Left ventricle myocardium inferior (tissue), 1 donor: ENCODE measurements at regions not wholly inside any gene's neighbourhood (a gene's known extent, or its start where the extent isn't known, plus 50 kb on each side); places are given as distances from the start of the nearest gene placed in this dataset.
"Not testable (repeated sequence)": the region's sequence is repeated elsewhere in the genome, so short reads cannot be mapped to it uniquely, and the experiment has no call there.

Experiments
- DNase-seq: peaks from one replicate; pipeline ENCODE4 v3.0.0-alpha.2; 2020
- H3K27ac ChIP-seq: fragments of 200-600 bp; replicated peaks from 2 replicates; pipeline ENCODE4 v1.8.0; 2021
- H3K27me3 ChIP-seq: fragments of 200-600 bp; 2 replicates; pipeline ENCODE4 v1.8.0; 2021; ENCODE audit warnings: low read depth
- H3K36me3 ChIP-seq: fragments of 200-600 bp; 2 replicates; pipeline ENCODE4 v1.8.0; 2021
- H3K4me1 ChIP-seq: fragments of 200-600 bp; 2 replicates; pipeline ENCODE4 v1.8.0; 2021
- H3K4me3 ChIP-seq: fragments of 200-600 bp; 2 replicates; pipeline ENCODE4 v1.8.0; 2021; ENCODE audit warnings: mild to moderate bottlenecking, moderate library complexity
- H3K9me3 ChIP-seq: fragments of 200-600 bp; replicated peaks from 2 replicates; pipeline ENCODE4 v1.8.0; 2021
- intact Hi-C: fragments of 100-400 bp; cut with micrococcal nuclease; formaldehyde crosslinking; loops from one replicate; pipeline ENCODE4 v1.11.0; 2022
- TF ChIP-seq, protein P1 (sequence below): fragments of 200-600 bp; IDR thresholded peaks from 2 replicates; pipeline ENCODE4 v1.8.0; 2021; ENCODE audit warnings: antibody characterized with exemption, mild to moderate bottlenecking, borderline replicate concordance
- donor health status: DM: no; HTN: yes; CAD: no; lungs with severe emphysema.

DNA sequence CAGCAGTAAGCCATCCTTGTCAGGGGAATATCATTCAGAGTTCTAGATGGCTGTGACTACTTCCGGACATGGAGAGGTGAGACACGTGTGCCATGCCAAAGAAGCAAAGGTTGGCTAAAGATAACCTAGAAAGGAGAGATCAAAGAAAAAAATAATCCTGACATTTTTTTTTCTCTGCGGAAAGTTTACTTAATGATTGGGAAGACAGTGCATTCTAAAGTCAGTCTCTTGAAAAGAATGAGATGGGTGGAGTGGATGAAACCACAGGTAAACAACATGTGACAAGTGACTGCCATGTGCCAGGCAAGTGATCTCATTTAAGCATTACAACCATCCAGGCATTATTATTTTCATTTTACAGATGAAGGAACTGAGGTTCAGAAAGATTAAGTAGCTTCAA, 436.6 kb downstream of the SOX2 start:
- H3K27ac ChIP-seq = no peak overlapping the region
- H3K36me3 ChIP-seq = no peaks in the 10 kb centered on the region
- H3K9me3 ChIP-seq = peaks cover 25% of the 10 kb centered on the region
- no peak overlapping the region for H3K4me3 ChIP-seq
- H3K4me1 ChIP-seq = no peaks in the 10 kb centered on the region
- no peak for DNase-seq
- intact Hi-C loops = no loop called here
- H3K27me3 ChIP-seq = no peaks in the 10 kb centered on the region
- TF ChIP-seq, protein P1, sequence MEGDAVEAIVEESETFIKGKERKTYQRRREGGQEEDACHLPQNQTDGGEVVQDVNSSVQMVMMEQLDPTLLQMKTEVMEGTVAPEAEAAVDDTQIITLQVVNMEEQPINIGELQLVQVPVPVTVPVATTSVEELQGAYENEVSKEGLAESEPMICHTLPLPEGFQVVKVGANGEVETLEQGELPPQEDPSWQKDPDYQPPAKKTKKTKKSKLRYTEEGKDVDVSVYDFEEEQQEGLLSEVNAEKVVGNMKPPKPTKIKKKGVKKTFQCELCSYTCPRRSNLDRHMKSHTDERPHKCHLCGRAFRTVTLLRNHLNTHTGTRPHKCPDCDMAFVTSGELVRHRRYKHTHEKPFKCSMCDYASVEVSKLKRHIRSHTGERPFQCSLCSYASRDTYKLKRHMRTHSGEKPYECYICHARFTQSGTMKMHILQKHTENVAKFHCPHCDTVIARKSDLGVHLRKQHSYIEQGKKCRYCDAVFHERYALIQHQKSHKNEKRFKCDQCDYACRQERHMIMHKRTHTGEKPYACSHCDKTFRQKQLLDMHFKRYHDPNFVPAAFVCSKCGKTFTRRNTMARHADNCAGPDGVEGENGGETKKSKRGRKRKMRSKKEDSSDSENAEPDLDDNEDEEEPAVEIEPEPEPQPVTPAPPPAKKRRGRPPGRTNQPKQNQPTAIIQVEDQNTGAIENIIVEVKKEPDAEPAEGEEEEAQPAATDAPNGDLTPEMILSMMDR = no peak

DNA sequence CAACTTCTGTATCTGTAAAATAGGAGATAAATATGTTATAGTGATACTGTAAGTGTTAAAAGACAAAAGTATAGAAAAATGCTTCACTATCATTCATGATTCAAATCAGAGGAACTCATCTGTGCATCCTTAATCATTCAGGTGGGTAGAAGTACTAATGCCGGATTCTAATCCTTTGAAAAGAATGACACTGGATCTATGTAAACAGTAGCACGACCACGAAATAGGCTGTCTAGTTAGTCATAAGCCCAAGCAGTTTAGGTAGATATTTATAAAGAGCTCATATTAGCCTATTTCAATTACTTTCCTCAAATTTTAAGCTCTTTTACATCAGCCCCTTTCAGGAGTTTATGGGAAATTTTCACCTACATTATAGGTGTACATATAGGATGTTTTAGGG, 437.9 kb downstream of the SOX2 start:
- TF ChIP-seq, protein P1 = no peak
- no peaks in the 10 kb centered on the region for H3K27me3 ChIP-seq
- no peak overlapping the region for H3K4me3 ChIP-seq
- no peaks in the 10 kb centered on the region for H3K36me3 ChIP-seq
- DNase-seq = no peak
- H3K9me3 ChIP-seq = peaks cover 37% of the 10 kb centered on the region
- H3K4me1 ChIP-seq = no peaks in the 10 kb centered on the region
- intact Hi-C loops = no loop called here
- no peak overlapping the region for H3K27ac ChIP-seq

DNA sequence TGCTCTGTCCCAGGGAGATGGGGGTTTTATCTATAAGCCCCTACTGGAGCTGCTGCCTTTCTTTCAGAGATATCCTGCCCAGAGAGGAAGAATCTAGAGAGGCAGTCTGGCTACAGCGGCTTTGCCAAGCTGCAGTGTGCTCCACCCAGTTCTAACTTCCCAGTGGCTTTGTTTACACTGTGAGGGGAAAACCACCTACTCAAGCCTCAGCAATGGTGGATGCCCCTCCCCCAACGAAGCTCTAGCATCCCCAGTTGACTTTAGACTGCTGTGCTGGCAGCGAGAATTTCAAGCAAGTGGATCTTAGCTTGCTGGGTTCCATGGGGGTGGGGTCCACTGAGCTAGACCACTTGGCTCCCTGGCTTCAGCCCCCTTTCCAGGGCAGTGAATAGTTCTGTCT, 444.6 kb downstream of the SOX2 start:
- intact Hi-C loops, H3K27me3 ChIP-seq, H3K4me3 ChIP-seq, H3K27ac ChIP-seq, H3K4me1 ChIP-seq, DNase-seq, H3K36me3 ChIP-seq: not testable (repeated sequence)
- peaks cover 28% of the 10 kb centered on the region for H3K9me3 ChIP-seq

DNA sequence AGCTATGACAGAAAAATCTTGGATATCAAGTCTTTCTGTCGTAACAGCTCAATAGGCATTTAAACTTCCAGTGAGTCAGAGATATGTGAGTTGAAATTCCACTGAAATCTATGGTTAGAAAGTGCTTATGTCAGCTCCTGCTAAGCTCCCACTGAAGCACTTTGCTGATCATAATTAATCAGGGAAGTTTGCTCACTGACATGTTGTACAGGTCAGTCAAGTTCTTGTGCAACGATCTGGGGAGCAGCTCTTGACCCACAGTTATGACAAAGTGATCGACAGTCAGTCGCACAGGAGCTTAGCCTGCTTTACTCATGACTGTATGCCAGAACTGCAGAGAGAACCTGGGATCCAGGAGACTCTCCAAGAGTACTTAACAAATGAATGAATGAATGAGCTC, 453.5 kb downstream of the SOX2 start:
- no peak for DNase-seq
- H3K9me3 ChIP-seq = no peaks in the 10 kb centered on the region
- H3K36me3 ChIP-seq = no peaks in the 10 kb centered on the region
- intact Hi-C loops = no loop called here
- no peak overlapping the region for H3K27ac ChIP-seq
- TF ChIP-seq, protein P1 = no peak
- H3K4me3 ChIP-seq = no peak overlapping the region
- no peaks in the 10 kb centered on the region for H3K4me1 ChIP-seq
- no peaks in the 10 kb centered on the region for H3K27me3 ChIP-seq

DNA sequence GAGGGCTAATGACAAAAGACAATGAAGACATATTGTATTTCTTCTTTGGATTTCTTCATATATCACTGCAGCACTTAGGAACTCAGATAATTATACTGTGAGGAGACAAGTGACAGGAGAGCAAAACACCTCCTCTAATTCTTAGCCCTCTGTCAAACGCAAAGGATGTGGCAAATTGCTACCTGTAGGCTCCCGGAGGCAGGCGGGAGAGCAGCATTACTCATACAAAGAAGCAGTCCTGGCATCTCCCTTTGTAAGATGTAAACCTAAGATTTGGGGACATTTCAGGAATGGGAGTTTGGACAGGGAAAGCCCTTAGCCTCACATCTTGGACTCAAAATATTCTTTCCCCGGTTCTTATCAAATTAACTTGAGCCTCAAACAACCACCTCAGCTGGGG, 460.8 kb downstream of the SOX2 start:
- no peak overlapping the region for H3K4me3 ChIP-seq
- H3K9me3 ChIP-seq = no peaks in the 10 kb centered on the region
- H3K27ac ChIP-seq = no peak overlapping the region
- no peaks in the 10 kb centered on the region for H3K36me3 ChIP-seq
- no peaks in the 10 kb centered on the region for H3K4me1 ChIP-seq
- TF ChIP-seq, protein P1 = no peak
- DNase-seq = no peak
- no peaks in the 10 kb centered on the region for H3K27me3 ChIP-seq
- intact Hi-C loops = no loop called here

DNA sequence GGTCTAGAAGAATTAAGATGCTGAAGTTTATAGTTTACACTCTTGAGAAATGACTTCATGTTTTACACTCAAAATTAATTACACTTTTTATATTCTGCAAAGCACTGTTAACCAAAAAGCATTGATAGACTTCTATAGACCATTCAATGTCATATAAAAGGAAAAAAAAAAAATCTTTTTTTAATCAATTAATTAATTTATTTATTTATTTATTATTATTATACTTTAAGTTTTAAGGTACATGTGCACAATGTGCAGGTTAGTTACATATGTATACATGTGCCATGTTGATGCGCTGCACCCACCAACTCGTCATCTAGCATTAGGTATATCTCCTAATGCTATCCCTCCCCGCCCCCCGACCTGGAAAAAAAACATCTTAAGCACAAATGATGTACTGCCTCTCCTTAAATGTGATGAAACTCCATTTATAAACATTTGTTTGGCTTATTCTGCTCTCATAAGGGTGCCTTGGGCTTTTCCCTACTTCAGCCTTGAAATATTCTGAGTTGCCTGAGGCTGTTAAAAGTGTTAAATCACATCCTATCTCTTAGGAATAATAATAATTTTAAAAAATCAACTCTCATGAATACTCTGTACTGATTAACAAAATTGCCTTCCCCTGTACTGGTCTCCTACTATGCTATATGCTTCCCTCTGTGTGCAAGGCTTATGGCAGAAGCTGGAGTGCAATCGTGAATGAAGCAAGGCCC, 466.9 kb downstream of the SOX2 start:
- DNase-seq = no peak
- intact Hi-C loops = no loop called here
- TF ChIP-seq, protein P1 = no peak
- Histone ChIP-seq H3K9me3 (no peaks in the 10 kb centered on the region), H3K27me3 (peaks cover 6% of the 10 kb centered on the region), H3K27ac (no peak overlapping the region), H3K36me3 (no peaks in the 10 kb centered on the region), H3K4me1 (no peaks in the 10 kb centered on the region), H3K4me3 (no peak overlapping the region)
